OCI-LY1 (cell line): ENCODE measurements at regions not wholly inside any gene's neighbourhood (a gene's known extent, or its start where the extent isn't known, plus 50 kb on each side); places are given as distances from the start of the nearest gene placed in this dataset.

Experiments used
- H2AFZ ChIP-seq: fragments of 200-600 bp; sonication (generic), shearing (Covaris generic); 2 replicates; pipeline ENCODE4 v1.6.0; 2014; ENCODE audit warnings: antibody characterized with exemption, mild to moderate bottlenecking, low read length
- H3F3A ChIP-seq: fragments of 200-600 bp; sonication (generic), shearing (Covaris generic); 2 replicates; pipeline ENCODE4 v1.6.0; 2014; ENCODE audit warnings: mild to moderate bottlenecking, antibody characterized with exemption, low read length, moderate library complexity; ENCODE audit not compliant: insufficient read depth
- H3K27ac ChIP-seq: fragments of 200-600 bp; sonication (generic); 2 replicates; pipeline ENCODE4 v1.5.1; 2014; ENCODE audit warnings: low read length, mixed run types, mild to moderate bottlenecking, low read depth; ENCODE audit not compliant: poor library complexity, severe bottlenecking
- H3K27me3 ChIP-seq: fragments of 200-600 bp; sonication (generic); 2 replicates; pipeline ENCODE4 v1.6.0; 2014; ENCODE audit warnings: antibody characterized with exemption, mild to moderate bottlenecking, low read length, moderate library complexity; ENCODE audit not compliant: insufficient read depth
- H3K36me3 ChIP-seq: fragments of 200-600 bp; sonication (generic); 2 replicates; pipeline ENCODE4 v1.6.1; 2014; ENCODE audit warnings: mild to moderate bottlenecking, antibody characterized with exemption, low read length, moderate library complexity, mixed read lengths; ENCODE audit not compliant: insufficient read depth
- H3K4me1 ChIP-seq: fragments of 200-600 bp; sonication (generic); 2 replicates; pipeline ENCODE4 v1.5.1; 2014; ENCODE audit warnings: mild to moderate bottlenecking, low read length, moderate library complexity; ENCODE audit not compliant: insufficient read depth, severe bottlenecking
- H3K4me2 ChIP-seq: fragments of 200-600 bp; sonication (generic), shearing (Covaris generic); 2 replicates; pipeline ENCODE4 v1.6.1; 2014; ENCODE audit warnings: low read length
- H3K4me3 ChIP-seq: fragments of 200-600 bp; sonication (generic); 2 replicates; pipeline ENCODE4 v1.5.1; 2014; ENCODE audit warnings: low read length, low read depth, mild to moderate bottlenecking, mixed read lengths; ENCODE audit not compliant: poor library complexity, severe bottlenecking
- H3K79me2 ChIP-seq: fragments of 200-600 bp; shearing (Covaris generic); 2 replicates; pipeline ENCODE4 v1.6.1; 2016; ENCODE audit warnings: mixed run types, low read length, mixed read lengths; ENCODE audit not compliant: insufficient read depth
- H3K9ac ChIP-seq: fragments of 200-600 bp; sonication (generic), shearing (Covaris generic); 2 replicates; pipeline ENCODE4 v1.6.1; 2014; ENCODE audit warnings: mild to moderate bottlenecking, low read length, mixed read lengths
- H3K9me2 ChIP-seq: fragments of 200-600 bp; sonication (generic), shearing (Covaris generic); 2 replicates; pipeline ENCODE4 v1.6.1; 2014; ENCODE audit warnings: low read depth, mild to moderate bottlenecking, low read length, mixed read lengths
- H3K9me3 ChIP-seq: fragments of 200-600 bp; shearing (Covaris generic); 2 replicates; pipeline ENCODE4 v1.6.1; 2014; ENCODE audit warnings: low read length, mixed read lengths
- H4K20me1 ChIP-seq: fragments of 200-600 bp; sonication (generic), shearing (Covaris generic); 2 replicates; pipeline ENCODE4 v1.6.0; 2016; ENCODE audit warnings: mild to moderate bottlenecking, low read length; ENCODE audit not compliant: insufficient read depth
- CTCF ChIP-seq: fragments of 200-600 bp; sonication (generic), shearing (Covaris generic); IDR thresholded peaks from 2 replicates; pipeline ENCODE4 v1.5.1; 2017; ENCODE audit warnings: mild to moderate bottlenecking, antibody characterized with exemption, low read length, moderate library complexity, mixed read lengths
- EZH2 ChIP-seq: fragments of 200-600 bp; sonication (generic), shearing (Covaris generic); IDR thresholded peaks from 2 replicates; pipeline ENCODE4 v1.8.0; 2017; ENCODE audit warnings: borderline replicate concordance, mixed run types, mild to moderate bottlenecking, antibody characterized with exemption, low read length, moderate library complexity, mixed read lengths

DNA sequence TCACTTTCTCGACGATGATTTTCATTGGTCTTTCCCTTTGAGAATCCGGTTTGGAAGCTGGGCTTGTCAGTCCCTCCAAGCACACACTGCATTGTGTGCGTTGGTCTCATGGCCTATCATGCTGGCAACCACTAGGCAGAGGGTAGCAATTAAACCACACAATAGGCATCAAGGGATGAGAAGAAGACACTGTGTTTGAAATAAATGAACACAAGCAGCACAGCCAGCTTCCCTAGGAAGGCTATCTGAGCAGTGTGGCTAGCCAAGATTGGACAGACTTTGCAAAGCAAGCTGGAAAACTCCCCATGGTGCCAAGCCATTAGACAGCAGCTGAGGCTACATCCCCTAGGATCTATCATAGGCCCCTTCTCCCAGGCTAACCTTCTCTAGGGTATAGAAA lies 288.7 kb downstream of the NUF2 start:
- Histone ChIP-seq H2AFZ (no peak overlapping the region), H3K9me3 (no peaks in the 10 kb centered on the region), H4K20me1 (no peaks in the 10 kb centered on the region), H3K4me1 (no peaks in the 10 kb centered on the region), H3K9ac (no peak overlapping the region), H3K79me2 (no peaks in the 10 kb centered on the region), H3K36me3 (no peaks in the 10 kb centered on the region), H3K9me2 (no peaks in the 10 kb centered on the region), H3K4me2 (no peak overlapping the region), H3K27me3 (no peaks in the 10 kb centered on the region), H3K4me3 (no peak overlapping the region), H3K27ac (no peak overlapping the region), H3F3A (no peaks in the 10 kb centered on the region)
- TF ChIP-seq EZH2, result no peak
- no peak for TF ChIP-seq CTCF

DNA sequence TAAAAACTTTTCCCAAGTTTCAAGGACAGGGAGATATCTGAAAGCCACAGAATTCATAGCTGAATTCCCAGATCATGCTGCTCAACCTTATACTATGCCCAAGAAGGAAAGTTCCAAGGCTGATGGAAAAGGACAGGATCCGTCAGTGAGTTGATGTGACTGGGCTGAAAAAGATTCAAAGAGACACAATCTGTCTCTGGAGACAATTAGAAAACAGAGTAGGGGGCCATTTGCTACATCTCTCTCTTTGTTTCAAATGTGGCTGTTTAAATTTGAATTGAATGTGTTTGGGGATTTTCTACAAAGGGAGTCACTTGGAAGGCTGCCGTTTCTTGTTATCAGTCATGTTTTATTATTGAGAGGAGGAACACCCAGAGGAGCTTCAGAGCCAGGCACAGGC lies 292.6 kb downstream of the NUF2 start:
- H3K4me1 ChIP-seq, result no peaks in the 10 kb centered on the region
- no peaks in the 10 kb centered on the region for H3K9me2 ChIP-seq
- no peaks in the 10 kb centered on the region for H3F3A ChIP-seq
- no peaks in the 10 kb centered on the region for H3K27me3 ChIP-seq
- no peak overlapping the region for H3K4me2 ChIP-seq
- H3K79me2 ChIP-seq, result no peaks in the 10 kb centered on the region
- H3K9ac ChIP-seq, result no peak overlapping the region
- no peaks in the 10 kb centered on the region for H3K36me3 ChIP-seq
- TF ChIP-seq EZH2 (no peak), CTCF (no peak)
- no peaks in the 10 kb centered on the region for H4K20me1 ChIP-seq
- no peak overlapping the region for H3K4me3 ChIP-seq
- no peaks in the 10 kb centered on the region for H3K9me3 ChIP-seq
- H2AFZ ChIP-seq, result no peak overlapping the region
- no peak overlapping the region for H3K27ac ChIP-seq

GRCh38 chr1:163628034-163628773 lies 306.4 kb downstream of the NUF2 start:
- Histone ChIP-seq H3K4me3 (no peak overlapping the region), H3K9me2 (no peaks in the 10 kb centered on the region), H3K4me1 (no peaks in the 10 kb centered on the region), H3K9me3 (no peaks in the 10 kb centered on the region), H3K79me2 (no peaks in the 10 kb centered on the region), H3K27ac (no peak overlapping the region), H4K20me1 (no peaks in the 10 kb centered on the region), H2AFZ (no peak overlapping the region), H3K36me3 (no peaks in the 10 kb centered on the region), H3K27me3 (no peaks in the 10 kb centered on the region), H3F3A (no peaks in the 10 kb centered on the region), H3K4me2 (no peak overlapping the region), H3K9ac (no peak overlapping the region)
- no peak for TF ChIP-seq CTCF
- no peak for TF ChIP-seq EZH2
